Endothelial cell of umbilical vein (primary cell): ENCODE measurements at regions not wholly inside any gene's neighbourhood (a gene's known extent, or its start where the extent isn't known, plus 50 kb on each side); places are given as distances from the start of the nearest gene placed in this dataset.

Experiments used
- BruUV-seq: library from RNA; stranded (reverse); fragments of 400-500 nt; replicated peaks from 2 replicates; lab custom pipeline; 2021; lab: Mats Ljungman, UMichigan
- CTCF ChIA-PET: fragments of 300-600, 350-600 bp; sonication (Branson Sonifier 250); formaldehyde crosslinking; loops from one replicate; lab custom pipeline; 2021; ENCODE audit warnings: antibody characterized with exemption, inconsistent platforms; lab: Charles Lee
- POLR2A ChIA-PET: fragments of 300-600, 350-600 bp; sonication (Branson Sonifier 250); formaldehyde crosslinking; loops from one replicate; lab custom pipeline; 2021; ENCODE audit warnings: antibody characterized with exemption, inconsistent platforms; lab: Charles Lee
- DNase-seq: peaks from one replicate; pipeline ENCODE4 v3.0.0-alpha.2; 2011; ENCODE audit warnings: low read depth, low spot score
- FAIRE-seq: peaks from 2 replicates; lab custom pipeline; 2011; peaks lifted over from hg19 to GRCh38; lab: Jason Lieb, UNC
- H2AFZ ChIP-seq: 2 replicates; pipeline ENCODE4 v1.6.0; 2012; ENCODE audit warnings: low read depth, low read length, control low read depth, inconsistent platforms
- H3K27ac ChIP-seq: 2 replicates; pipeline ENCODE4 v1.5.1; 2011; ENCODE audit warnings: low read depth, mild to moderate bottlenecking, control low read depth, low read length, moderate library complexity; ENCODE audit not compliant: insufficient read depth
- H3K27me3 ChIP-seq, 2 experiments: 2 replicates each; pipeline versions ENCODE4 v1.6.0 to v1.6.1; 2011; ENCODE audit warnings: low read length in 2 of 2, mixed read lengths in 1 of 2; ENCODE audit not compliant: control insufficient read depth in 2 of 2, insufficient read depth in 2 of 2
- H3K36me3 ChIP-seq, 2 experiments: 2 replicates in 1 of 2; 3 replicates in 1 of 2; pipeline ENCODE4 v1.5.1; 2011; ENCODE audit warnings: low read length in 2 of 2, mild to moderate bottlenecking in 1 of 2, moderate library complexity in 1 of 2; ENCODE audit not compliant: control insufficient read depth in 2 of 2, insufficient read depth in 2 of 2; ENCODE audit errors: extremely low read depth in 1 of 2
- H3K4me1 ChIP-seq: 3 replicates; pipeline ENCODE4 v1.5.1; 2011; ENCODE audit warnings: mild to moderate bottlenecking, low read length; ENCODE audit not compliant: control insufficient read depth, insufficient read depth; ENCODE audit errors: extremely low read depth
- H3K4me2 ChIP-seq: 2 replicates; pipeline ENCODE4 v1.6.1; 2011; ENCODE audit warnings: low read length, control low read depth, mixed read lengths; ENCODE audit not compliant: insufficient read depth
- H3K4me3 ChIP-seq, 3 experiments: fragments of 200-600 bp in 1 of 3; sonication (generic), shearing (Covaris generic) in 1 of 3; replicated peaks in 1 of 3; 2 replicates each; pipeline ENCODE4 v1.5.1; 2011 to 2016; ENCODE audit warnings: control low read depth in 3 of 3, low read length in 3 of 3, mild to moderate bottlenecking in 2 of 3, inconsistent platforms in 1 of 3, low read depth in 1 of 3, moderate library complexity in 1 of 3; ENCODE audit not compliant: insufficient read depth in 1 of 3
- H3K79me2 ChIP-seq: 2 replicates; pipeline ENCODE4 v1.6.0; 2012; ENCODE audit warnings: low read length, inconsistent platforms; ENCODE audit not compliant: control insufficient read depth, insufficient read depth
- H3K9ac ChIP-seq: replicated peaks from 2 replicates; pipeline ENCODE3; 2011; ENCODE audit warnings: low read length, control low read depth; ENCODE audit not compliant: insufficient read depth; ENCODE audit errors: extremely low read depth
- H3K9me1 ChIP-seq: replicated peaks from 3 replicates; pipeline ENCODE4 v1.6.0; 2011; ENCODE audit warnings: mild to moderate bottlenecking, low read length; ENCODE audit not compliant: control insufficient read depth, insufficient read depth; ENCODE audit errors: extremely low read depth
- H3K9me3 ChIP-seq: replicated peaks from 2 replicates; pipeline ENCODE4 v1.5.1; 2012; ENCODE audit warnings: low read length, inconsistent platforms; ENCODE audit not compliant: control insufficient read depth, insufficient read depth
- H4K20me1 ChIP-seq: replicated peaks from 2 replicates; pipeline ENCODE3; 2011; ENCODE audit warnings: mild to moderate bottlenecking, low read length; ENCODE audit not compliant: control insufficient read depth, insufficient read depth; ENCODE audit errors: extremely low read depth
- CTCF ChIP-seq, 2 donors: IDR thresholded peaks; 1 replicate in 1 of 2; 2 replicates in 1 of 2; pipeline ENCODE4 v1.5.1; 2011; ENCODE audit warnings: low read length in 2 of 2, mild to moderate bottlenecking in 2 of 2, moderate library complexity in 2 of 2, control low read depth in 1 of 2, inconsistent platforms in 1 of 2, low read depth in 1 of 2; ENCODE audit not compliant: insufficient read depth in 1 of 2; ENCODE audit errors: extremely low read depth in 1 of 2
- EZH2 ChIP-seq: IDR thresholded peaks from 2 replicates; pipeline ENCODE4 v1.6.1; 2012; ENCODE audit warnings: borderline replicate concordance, low read depth, mild to moderate bottlenecking, moderate library complexity, low read length, inconsistent platforms; ENCODE audit not compliant: severe bottlenecking
- FOS ChIP-seq: IDR thresholded peaks from 2 replicates; pipeline ENCODE4 v1.6.1; 2011; ENCODE audit warnings: mild to moderate bottlenecking, low read length, moderate library complexity, borderline replicate concordance; ENCODE audit not compliant: insufficient read depth
- GATA2 ChIP-seq: IDR thresholded peaks from 2 replicates; pipeline ENCODE4 v1.7.0; 2011; ENCODE audit warnings: low read depth, mild to moderate bottlenecking, moderate library complexity, mixed read lengths, low read length; ENCODE audit not compliant: insufficient read length, insufficient read depth
- JUN ChIP-seq: IDR thresholded peaks from 2 replicates; pipeline ENCODE4 v1.6.1; 2011; ENCODE audit warnings: borderline replicate concordance, low read depth; ENCODE audit not compliant: insufficient read length, insufficient read depth
- MYC ChIP-seq: IDR thresholded peaks from one replicate; pipeline ENCODE4 v1.6.1; 2011; ENCODE audit warnings: mild to moderate bottlenecking, low read depth, low read length
- POLR2A ChIP-seq: IDR thresholded peaks from 2 replicates; pipeline ENCODE4 v1.6.1; 2012; ENCODE audit warnings: low read depth, mild to moderate bottlenecking, control low read depth, low read length
- POLR2AphosphoS5 ChIP-seq: IDR thresholded peaks from 2 replicates; pipeline ENCODE4 v1.6.1; 2012; ENCODE audit warnings: low read depth, mild to moderate bottlenecking, control low read depth, low read length, moderate library complexity; ENCODE audit not compliant: insufficient read depth
- dilution Hi-C: fragments of 300-500 bp; cut with MboI; formaldehyde crosslinking; loops from one replicate; pipeline ENCODE4 v1.15.0; 2019; ENCODE audit warnings: low sequenced_read_pairs; ENCODE audit not compliant: extremely low pct_ligation_motif_present
- intact Hi-C: fragments of 100-400 bp; cut with micrococcal nuclease; formaldehyde crosslinking; loops from one replicate; pipeline ENCODE4 v1.10.0; 2022
- TF ChIP-seq, protein P1 (sequence below): IDR thresholded peaks from 2 replicates; pipeline ENCODE4 v1.6.1; 2011; ENCODE audit not compliant: insufficient read depth, insufficient read length

DNA sequence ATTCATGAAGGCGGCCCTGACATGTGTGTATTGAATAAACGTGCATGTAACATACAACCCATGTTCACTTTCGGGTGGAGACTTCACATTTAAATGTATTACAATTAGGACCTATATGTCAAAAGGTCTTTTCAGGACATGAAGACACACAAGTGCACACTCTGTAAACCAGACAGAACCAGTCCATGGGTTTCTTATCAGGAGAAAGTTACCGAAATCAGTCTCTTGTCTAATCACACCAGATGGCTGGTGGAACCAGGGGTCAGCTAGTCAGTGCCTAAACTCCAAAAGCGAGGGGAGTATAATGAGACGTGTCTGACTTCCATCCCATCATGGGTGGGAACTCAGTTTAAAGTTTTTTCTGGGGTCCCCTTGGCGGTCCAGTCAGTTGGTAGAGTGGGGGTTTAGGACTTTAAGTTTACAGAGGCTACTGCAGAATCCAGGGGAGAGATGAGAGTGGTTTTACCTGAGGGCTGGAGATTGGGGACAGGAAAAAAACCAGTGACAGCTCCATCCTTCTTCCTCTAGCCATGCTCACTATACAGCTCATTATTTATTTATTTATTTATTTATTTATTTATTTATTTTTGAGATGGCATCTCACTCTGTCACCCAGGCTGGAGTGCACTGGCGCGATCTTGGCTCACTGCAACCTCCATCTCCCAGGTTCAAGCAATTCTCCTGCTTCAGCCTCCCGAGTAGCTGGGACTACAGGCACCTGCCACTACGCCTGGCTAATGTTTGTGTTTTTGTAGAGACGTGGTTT is 251.3 kb upstream of the LYZL1 start:
- H3K79me2 ChIP-seq: no peaks in the 10 kb centered on the region
- H3K4me3 ChIP-seq: no peak overlapping the region
- H3K9ac ChIP-seq: no peak overlapping the region
- H2AFZ ChIP-seq: no peak overlapping the region
- TF ChIP-seq MYC (no peak), POLR2A (no peak)
- no peaks in the 10 kb centered on the region for H3K36me3 ChIP-seq
- dilution Hi-C loops: no loop called here
- H3K9me1 ChIP-seq: no peaks in the 10 kb centered on the region
- no peaks in the 10 kb centered on the region for H3K4me1 ChIP-seq
- H3K4me2 ChIP-seq: no peak overlapping the region
- H4K20me1 ChIP-seq: no peaks in the 10 kb centered on the region
- no peak for DNase-seq
- intact Hi-C loops: no loop called here
- CTCF ChIA-PET: no interaction called here
- no peak for FAIRE-seq
- H3K27ac ChIP-seq: no peak overlapping the region
- no TSS peak for BruUV-seq
- H3K27me3 ChIP-seq: peaks cover 0 to 6% of the 10 kb centered on the region in 2 experiments
- POLR2A ChIA-PET: no interaction called here
- H3K9me3 ChIP-seq: no peaks in the 10 kb centered on the region

DNA sequence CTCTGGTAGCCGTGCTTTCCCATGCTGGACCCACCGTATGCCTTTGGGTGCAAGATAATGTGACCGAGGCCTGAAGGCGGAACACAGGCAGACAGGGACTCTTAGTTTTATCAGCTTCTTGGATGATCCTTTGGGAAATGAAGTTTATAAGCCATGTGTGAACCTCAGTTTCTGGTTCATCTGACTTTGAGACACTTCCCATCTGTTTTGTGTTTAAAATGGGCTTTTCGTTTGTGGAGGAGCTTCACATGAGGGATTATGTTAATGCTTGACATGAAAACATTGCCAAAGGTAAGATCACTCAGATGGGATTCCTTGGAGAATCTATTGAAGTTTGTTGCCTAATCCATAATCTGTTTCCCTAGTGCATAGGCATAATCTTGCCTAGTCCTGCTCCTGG is 249.8 kb upstream of the LYZL1 start:
- no peak for FAIRE-seq
- Histone ChIP-seq H3K4me2 (no peak overlapping the region), H3K9me1 (no peaks in the 10 kb centered on the region), H3K4me1 (no peaks in the 10 kb centered on the region), H3K79me2 (no peaks in the 10 kb centered on the region), H3K27ac (no peak overlapping the region), H3K9me3 (no peaks in the 10 kb centered on the region), H4K20me1 (no peaks in the 10 kb centered on the region), H2AFZ (no peak overlapping the region), H3K27me3 (peaks cover 0 to 4% of the 10 kb centered on the region in 2 experiments), H3K9ac (no peak overlapping the region), H3K4me3 (no peak overlapping the region), H3K36me3 (no peaks in the 10 kb centered on the region)
- ChIA-PET CTCF (no interaction called here), POLR2A (no interaction called here)
- no TSS peak for BruUV-seq
- dilution Hi-C loops: no loop called here
- no peak for DNase-seq
- TF ChIP-seq FOS (no peak), POLR2AphosphoS5 (no peak), MYC (no peak), EZH2 (no peak), POLR2A (no peak), CTCF (IDR thresholded peaks at IDR 0.05; ENCODE audit: extremely low read depth in 1 of 2, insufficient read depth in 1 of 2, low read depth in 1 of 2, low read length in 2 of 2) (no peak), JUN (no peak), GATA2 (no peak)
- TF ChIP-seq, protein P1, sequence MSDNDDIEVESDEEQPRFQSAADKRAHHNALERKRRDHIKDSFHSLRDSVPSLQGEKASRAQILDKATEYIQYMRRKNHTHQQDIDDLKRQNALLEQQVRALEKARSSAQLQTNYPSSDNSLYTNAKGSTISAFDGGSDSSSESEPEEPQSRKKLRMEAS: no peak
- intact Hi-C loops: no loop called here
